GM19035 (cell line): ENCODE measurements at regions not wholly inside any gene's neighbourhood (a gene's known extent, or its start where the extent isn't known, plus 50 kb on each side); places are given as distances from the start of the nearest gene placed in this dataset.

ENCODE experiments used
- ATAC-seq: cut with Tn5 transposase; IDR thresholded peaks from one replicate; pipeline ENCODE4 v1.9.1; 2021; ENCODE audit not compliant: unreplicated experiment

DNA sequence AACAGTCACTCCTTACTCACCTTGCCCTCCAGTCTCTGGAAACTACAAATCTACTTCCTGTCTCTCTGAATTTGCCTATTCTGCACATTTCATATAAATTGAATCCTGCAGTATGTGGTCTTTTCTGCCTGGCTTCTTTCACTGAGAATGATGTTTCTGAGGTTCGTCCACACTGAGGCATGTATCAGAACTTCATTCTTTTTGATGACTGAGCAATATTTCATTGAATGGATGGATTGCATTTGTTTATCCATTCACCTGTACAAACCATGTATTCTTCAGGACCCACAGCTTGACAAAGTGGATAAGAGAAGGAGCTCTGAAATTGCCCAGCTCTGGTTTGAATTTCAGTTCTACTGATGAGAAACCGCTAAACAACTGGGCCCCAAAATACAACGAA lies 118.9 kb upstream of the ARRDC4 start:
- ATAC-seq = no peak

GRCh38 chr15:97849183-97849582 lies 111.3 kb upstream of the ARRDC4 start:
- no peak for ATAC-seq

- ATAC-seq = no peak
Measured at GRCh38 chr15:97858296-97858695, 102.2 kb upstream of the ARRDC4 start.

- no peak for ATAC-seq
Measured at GRCh38 chr15:97861529-97862260, 98.8 kb upstream of the ARRDC4 start.

GRCh38 chr15:97866959-97867358 lies 93.5 kb upstream of the ARRDC4 start:
- no peak for ATAC-seq

GRCh38 chr15:97867870-97868269 lies 92.6 kb upstream of the ARRDC4 start:
- no peak for ATAC-seq

- no peak for ATAC-seq
Measured at GRCh38 chr15:97868981-97869380, 91.5 kb upstream of the ARRDC4 start.

GRCh38 chr15:97870771-97871170 lies 89.7 kb upstream of the ARRDC4 start:
- no peak for ATAC-seq

DNA sequence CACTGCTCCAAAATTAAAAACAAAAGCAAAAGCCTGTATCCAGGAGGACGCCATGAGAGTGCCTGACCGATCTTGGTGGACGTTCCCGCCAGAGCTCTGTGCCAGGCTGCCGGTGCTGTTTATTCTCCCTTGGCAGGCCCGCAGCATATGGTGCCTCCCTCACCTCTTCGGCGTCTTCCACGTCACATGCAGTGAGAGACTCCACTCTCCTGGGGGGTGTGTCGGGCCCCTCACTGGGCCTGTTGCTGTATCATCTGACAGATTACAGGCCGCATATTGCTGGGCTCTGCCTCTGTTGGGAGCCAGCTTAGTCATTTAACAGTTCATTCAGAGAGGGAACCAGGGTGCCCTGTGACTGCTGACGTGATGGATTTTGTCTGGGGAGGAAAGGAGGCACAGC lies 86.4 kb upstream of the ARRDC4 start:
- ATAC-seq = no peak

DNA sequence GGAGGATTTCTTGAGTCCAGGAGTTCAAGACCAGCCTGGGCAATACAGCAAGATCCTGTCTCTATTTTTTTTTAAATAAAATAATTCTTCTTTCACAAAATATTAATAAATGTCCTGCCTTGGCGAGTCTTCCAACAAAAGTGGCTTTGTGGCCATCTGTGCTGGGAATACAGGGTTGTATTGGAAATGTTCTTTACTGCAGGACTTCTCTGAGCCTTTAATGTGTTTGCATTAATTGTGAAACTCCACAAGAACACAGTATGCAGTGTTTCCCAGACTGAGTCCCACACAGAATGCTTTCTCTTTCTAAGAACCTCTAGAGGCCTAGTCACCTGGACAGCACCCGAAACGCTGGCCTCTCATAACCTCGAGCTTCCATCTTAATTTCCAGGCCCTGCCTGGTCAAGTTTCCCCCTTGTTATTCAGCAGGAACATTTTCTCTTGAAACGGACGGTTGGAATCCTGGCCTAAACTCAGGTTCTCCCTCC lies 85.4 kb upstream of the ARRDC4 start:
- no peak for ATAC-seq

DNA sequence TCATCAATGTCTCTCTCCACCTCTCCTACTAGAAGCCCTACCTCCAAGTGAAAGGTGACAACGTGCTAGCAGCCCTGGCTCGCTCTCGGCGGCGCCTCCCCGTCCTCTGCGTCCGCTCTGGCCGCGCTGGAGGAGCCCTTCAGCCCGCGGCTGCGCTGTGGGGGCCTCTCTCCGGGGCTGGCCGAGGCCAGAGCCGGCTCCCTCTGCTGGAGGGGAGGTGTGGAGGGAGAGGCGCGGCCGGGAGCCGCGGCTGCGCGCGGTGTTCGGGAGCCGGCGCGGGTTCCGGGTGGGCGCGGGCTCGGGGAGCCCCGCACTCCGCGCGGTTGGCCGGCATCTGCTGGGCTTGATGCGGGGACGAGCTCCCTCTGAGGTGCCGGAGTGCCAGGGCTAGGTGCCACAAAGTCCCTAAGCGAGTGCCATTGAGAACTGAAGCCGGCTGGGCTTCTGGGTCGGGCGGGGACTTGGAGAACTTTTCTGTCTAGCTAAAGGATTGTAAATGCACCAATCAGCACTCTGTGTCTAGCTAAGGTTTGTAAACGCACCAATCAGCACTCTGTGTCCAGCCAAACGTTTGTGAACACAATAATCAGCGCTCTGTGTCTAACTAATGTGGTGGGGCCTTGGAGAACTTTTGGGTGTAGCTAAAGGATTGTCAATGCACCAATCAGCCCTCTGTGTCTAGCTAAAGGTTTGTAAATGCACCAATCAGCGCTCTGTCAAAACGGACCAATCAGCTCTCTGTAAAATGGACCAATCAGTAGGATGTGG lies 84.8 kb upstream of the ARRDC4 start:
- no peak for ATAC-seq

DNA sequence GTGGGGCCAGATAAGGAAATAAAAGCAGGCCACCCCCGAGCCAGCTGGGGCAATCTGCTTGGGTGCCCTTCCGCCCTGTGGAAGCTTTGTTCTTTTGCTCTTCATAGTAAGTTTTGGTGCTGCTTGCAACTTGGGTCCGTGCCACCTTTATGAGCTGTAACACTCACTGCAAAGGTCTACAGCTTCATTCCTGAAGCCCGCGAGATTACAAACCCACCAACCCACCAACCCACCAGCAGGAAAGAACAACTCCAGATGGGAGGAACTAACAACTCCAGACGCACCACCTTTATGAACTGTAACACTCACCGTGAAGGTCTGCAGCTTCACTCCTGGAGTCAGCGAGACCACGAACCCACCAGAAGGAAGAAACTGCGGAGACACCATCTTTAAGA lies 84.2 kb upstream of the ARRDC4 start:
- no peak for ATAC-seq

DNA sequence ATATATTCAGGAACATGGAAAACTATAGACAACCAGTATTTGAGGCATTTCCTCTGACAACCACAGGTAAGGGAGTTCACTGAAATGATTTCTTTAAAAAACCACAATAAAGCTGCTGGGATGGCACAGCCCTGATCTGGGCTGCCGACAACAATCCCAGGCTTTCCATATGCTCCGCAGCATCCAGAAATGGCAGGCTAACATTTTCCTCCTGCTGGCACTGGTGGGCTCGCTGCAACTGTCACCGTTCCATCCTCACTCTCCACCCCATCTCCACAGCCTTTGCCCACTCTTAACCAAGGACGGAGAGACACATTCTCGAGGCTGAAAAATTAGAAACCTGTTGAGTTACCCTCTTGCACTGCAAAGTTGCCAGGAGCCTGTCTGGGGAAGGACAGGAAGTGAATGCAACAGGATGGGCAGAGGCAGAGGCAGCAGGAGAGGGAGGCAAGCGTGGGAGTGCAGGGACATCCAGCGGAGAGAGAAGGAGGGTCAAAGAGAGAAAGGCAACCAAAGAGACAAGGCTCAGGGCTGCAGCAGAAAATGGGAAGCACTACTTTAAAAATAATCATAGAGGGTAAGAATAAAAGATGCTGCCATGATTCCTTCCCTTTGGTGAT lies 79.0 kb upstream of the ARRDC4 start:
- ATAC-seq = no peak

DNA sequence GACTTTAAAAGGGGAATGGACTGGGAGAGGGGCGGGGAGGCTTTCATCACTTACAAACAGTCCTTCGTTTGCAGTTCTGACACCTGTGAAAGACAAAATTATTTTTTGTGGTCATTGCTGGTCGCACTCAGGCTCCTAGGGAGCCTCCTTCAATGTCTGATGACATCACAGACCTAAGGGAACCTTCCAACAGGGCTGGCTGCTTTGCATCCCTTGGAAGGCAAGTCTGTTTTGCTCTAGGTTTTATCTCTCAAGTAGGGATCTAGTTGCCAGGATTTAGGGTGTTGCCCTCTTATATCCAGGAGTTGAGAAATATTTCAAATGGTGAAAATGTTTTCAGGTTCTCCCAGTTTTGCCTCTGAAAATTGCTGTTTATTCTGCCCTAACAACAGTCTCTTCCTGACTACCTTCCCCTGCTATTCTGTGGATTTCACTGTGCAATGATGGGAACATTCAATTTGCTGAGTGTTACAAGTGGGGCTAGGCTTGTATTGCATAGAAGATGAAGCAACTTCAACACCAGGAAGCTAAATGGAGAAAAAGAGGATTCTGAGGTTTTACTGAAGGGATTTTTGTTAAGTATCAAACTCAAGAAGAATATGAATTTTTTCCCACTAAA lies 75.9 kb upstream of the ARRDC4 start:
- ATAC-seq = no peak

GRCh38 chr15:97890307-97890706 lies 70.2 kb upstream of the ARRDC4 start:
- no peak for ATAC-seq

GRCh38 chr15:97892167-97892938 lies 68.2 kb upstream of the ARRDC4 start:
- no peak for ATAC-seq

DNA sequence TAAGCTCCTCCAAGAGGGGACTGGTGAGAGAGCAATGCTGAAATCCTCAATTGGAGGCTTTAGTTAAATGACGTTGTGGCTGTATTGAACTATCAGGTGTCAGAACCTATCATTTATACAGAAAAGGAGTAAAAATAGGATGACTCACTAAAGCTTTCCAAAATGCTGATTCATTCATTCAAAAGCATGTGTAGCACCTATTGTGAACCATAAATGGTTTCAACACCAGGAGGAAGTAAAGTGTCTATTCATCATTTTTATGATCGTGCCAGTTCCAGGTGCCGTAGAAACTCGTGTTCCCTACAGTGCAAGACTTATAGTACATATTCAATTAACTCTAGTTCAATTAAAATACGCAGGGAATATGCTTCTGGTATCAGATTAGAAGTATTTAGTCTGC lies 66.5 kb upstream of the ARRDC4 start:
- no peak for ATAC-seq

DNA sequence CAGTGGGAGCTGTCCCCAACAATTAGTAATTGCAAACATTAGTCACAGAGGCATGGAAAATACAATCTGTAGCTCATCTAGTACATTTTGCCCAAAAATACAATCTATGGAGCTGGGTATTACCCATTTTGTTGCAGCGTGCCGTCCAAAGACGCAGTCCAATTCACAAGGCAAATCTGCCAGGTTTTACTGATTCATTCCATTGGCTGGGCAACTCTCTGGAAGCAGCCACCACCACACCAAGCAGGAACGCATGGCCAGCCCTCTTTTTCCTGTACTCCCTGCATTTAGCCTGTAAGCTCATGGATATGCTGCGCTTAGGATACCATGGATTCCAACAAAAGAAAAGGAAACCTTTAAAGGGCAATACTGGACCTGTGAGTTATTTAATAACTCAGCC lies 60.5 kb upstream of the ARRDC4 start:
- no peak for ATAC-seq

DNA sequence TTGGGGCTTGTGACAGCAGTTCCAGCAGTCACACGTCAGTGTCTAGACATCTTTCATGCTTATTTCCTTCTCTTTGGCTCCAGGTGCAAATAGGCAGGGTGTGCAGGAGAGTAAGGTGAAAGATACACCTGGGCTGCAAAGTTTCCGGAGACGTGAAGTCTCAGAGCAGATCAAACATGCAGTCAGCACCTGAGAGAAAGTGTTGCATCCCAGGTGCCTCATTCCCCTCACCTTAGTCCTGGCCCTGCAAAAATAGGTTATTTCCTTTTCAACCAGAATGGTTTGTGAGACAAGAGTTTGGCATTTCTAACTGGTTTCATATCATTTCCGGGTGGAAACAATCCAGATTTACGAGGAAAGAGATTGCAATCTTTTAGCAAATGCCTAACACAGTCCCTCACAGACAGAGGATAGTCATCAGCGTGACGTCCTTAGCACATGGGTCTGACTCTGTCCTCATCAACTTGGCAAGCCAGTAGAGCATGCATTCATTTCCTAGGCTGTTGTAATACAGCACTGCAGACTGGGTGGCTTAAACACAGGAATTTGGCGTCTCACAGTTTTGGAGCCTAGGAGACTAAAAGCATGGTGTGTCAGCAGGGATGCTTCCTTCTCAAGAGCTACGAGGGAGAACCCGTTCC lies 58.2 kb upstream of the ARRDC4 start:
- no peak for ATAC-seq

- no peak for ATAC-seq
Measured at GRCh38 chr15:97903560-97903959, 56.9 kb upstream of the ARRDC4 start.
